ENCODE measurements at regions not wholly inside any gene's neighbourhood (a gene's known extent, or its start where the extent isn't known, plus 50 kb on each side); places are given as distances from the start of the nearest gene placed in this dataset.

DNA sequence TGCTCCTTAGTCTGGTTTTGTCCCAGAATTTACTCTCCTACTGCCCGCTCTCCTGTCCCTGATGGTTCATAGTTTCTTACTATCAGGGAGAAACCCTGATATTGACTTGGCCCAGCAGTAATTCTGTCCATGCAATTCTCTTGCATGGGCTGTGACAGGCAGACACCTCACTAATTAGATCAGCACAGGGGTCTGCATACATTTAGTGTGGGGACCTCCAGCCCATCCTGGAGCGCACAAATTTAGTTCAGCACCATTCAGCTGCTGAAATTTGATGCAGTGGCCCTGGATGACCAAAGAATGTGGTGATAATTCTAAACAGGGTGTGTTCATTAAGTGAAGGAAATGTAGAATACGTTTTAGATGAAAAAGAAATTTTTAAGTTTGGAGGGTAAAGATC lies 555.5 kb upstream of the TBL1XR1 start:
- TF ChIP-seq POLR2AphosphoS5 (IDR thresholded peaks at IDR 0.05; ENCODE audit: borderline replicate concordance, low read depth, low read length) (no peak), FOXP2 (optimal IDR thresholded peaks at IDR 0.05; ENCODE audit: control extremely low read depth, extremely low read length, insufficient read depth) (no peak)

All from SK-N-MC (cell line).